Ishikawa (cell line): ENCODE measurements at regions not wholly inside any gene's neighbourhood (a gene's known extent, or its start where the extent isn't known, plus 50 kb on each side); places are given as distances from the start of the nearest gene placed in this dataset.

ENCODE experiments used
- CEBPB ChIP-seq: IDR thresholded peaks from 2 replicates; pipeline ENCODE4 v1.6.1; 2012
- CREB1 ChIP-seq: IDR thresholded peaks from 2 replicates; pipeline ENCODE4 v1.6.1; 2012; ENCODE audit warnings: low read depth
- EGR1 ChIP-seq: IDR thresholded peaks from 2 replicates; pipeline ENCODE4 v1.6.1; 2012
- EP300 ChIP-seq: IDR thresholded peaks from 2 replicates; pipeline ENCODE4 v1.6.1; 2012; ENCODE audit warnings: borderline replicate concordance
- FOXM1 ChIP-seq: IDR thresholded peaks from 2 replicates; pipeline ENCODE4 v1.6.1; 2012; ENCODE audit warnings: low read depth, borderline replicate concordance
- NFIC ChIP-seq: IDR thresholded peaks from 2 replicates; pipeline ENCODE4 v1.6.1; 2012
- RAD21 ChIP-seq: IDR thresholded peaks from 2 replicates; pipeline ENCODE4 v1.6.1; 2012; ENCODE audit warnings: low read depth
- TAF1 ChIP-seq: IDR thresholded peaks from 2 replicates; pipeline ENCODE4 v1.6.1; 2012; ENCODE audit warnings: low read depth, mild to moderate bottlenecking
- TCF12 ChIP-seq: IDR thresholded peaks from 2 replicates; pipeline ENCODE4 v1.6.1; 2012; ENCODE audit warnings: low read depth
- TEAD4 ChIP-seq: IDR thresholded peaks from 2 replicates; pipeline ENCODE4 v1.6.1; 2012
- YY1 ChIP-seq: IDR thresholded peaks from 2 replicates; pipeline ENCODE4 v1.6.1; 2012; ENCODE audit warnings: low read depth
- ZBTB7A ChIP-seq: IDR thresholded peaks from 2 replicates; pipeline ENCODE4 v1.6.1; 2012; ENCODE audit warnings: low read depth
- TF ChIP-seq, protein P1 (sequence below): IDR thresholded peaks from 2 replicates; pipeline ENCODE4 v1.6.1; 2012
- TF ChIP-seq, protein P2 (sequence below): IDR thresholded peaks from 2 replicates; pipeline ENCODE4 v1.6.1; 2012
- TF ChIP-seq, protein P3 (sequence below): IDR thresholded peaks from 2 replicates; pipeline ENCODE4 v1.6.1; 2012; ENCODE audit warnings: low read depth, mild to moderate bottlenecking

DNA sequence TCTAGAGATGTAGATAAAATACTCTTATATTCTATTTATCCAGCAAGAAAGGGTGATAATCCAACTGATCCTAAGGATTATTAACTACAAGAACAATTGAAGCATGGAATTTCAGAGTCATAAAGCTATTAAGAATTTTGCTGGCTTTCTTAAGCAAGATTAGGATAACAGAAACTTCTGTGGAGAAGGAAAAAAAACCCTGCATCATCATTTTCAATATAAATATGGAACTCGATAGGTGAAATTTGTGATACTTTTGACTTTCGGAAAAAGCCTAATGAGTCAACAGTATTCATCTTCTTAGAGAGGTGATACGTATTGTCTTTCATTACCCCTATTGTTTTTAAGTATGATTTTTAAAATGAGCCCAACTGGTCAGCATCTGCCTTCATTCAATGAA, 593.3 kb downstream of the CPS1 start:
- no peak for TF ChIP-seq YY1

DNA sequence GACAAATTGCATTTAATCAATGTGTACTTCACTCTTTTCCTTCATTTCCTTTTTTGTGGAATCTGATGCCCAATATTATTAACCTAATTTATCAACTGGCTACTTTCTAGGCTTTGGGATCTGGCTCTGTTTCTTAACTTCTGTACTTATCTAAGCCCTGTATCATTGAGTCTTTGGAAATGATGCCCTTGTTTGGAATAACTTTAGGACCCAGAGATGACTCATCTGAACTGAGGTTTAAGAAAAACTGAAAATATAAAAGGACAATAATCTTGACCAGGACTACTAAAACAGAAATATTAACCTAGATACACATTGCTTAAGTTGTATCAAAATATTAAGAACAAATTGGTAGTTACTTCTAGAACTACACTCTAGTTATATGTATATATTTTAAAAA, 600.8 kb downstream of the CPS1 start:
- TF ChIP-seq TCF12 (no peak), TEAD4 (no peak), NFIC (no peak), CREB1 (no peak), FOXM1 (no peak), TAF1 (no peak), YY1 (no peak), CEBPB (no peak), EP300 (no peak), RAD21 (no peak), EGR1 (no peak), ZBTB7A (no peak)
- TF ChIP-seq, protein P1, sequence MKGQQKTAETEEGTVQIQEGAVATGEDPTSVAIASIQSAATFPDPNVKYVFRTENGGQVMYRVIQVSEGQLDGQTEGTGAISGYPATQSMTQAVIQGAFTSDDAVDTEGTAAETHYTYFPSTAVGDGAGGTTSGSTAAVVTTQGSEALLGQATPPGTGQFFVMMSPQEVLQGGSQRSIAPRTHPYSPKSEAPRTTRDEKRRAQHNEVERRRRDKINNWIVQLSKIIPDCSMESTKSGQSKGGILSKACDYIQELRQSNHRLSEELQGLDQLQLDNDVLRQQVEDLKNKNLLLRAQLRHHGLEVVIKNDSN: no peak
- TF ChIP-seq, protein P2, sequence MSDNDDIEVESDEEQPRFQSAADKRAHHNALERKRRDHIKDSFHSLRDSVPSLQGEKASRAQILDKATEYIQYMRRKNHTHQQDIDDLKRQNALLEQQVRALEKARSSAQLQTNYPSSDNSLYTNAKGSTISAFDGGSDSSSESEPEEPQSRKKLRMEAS: no peak
- TF ChIP-seq, protein P3, sequence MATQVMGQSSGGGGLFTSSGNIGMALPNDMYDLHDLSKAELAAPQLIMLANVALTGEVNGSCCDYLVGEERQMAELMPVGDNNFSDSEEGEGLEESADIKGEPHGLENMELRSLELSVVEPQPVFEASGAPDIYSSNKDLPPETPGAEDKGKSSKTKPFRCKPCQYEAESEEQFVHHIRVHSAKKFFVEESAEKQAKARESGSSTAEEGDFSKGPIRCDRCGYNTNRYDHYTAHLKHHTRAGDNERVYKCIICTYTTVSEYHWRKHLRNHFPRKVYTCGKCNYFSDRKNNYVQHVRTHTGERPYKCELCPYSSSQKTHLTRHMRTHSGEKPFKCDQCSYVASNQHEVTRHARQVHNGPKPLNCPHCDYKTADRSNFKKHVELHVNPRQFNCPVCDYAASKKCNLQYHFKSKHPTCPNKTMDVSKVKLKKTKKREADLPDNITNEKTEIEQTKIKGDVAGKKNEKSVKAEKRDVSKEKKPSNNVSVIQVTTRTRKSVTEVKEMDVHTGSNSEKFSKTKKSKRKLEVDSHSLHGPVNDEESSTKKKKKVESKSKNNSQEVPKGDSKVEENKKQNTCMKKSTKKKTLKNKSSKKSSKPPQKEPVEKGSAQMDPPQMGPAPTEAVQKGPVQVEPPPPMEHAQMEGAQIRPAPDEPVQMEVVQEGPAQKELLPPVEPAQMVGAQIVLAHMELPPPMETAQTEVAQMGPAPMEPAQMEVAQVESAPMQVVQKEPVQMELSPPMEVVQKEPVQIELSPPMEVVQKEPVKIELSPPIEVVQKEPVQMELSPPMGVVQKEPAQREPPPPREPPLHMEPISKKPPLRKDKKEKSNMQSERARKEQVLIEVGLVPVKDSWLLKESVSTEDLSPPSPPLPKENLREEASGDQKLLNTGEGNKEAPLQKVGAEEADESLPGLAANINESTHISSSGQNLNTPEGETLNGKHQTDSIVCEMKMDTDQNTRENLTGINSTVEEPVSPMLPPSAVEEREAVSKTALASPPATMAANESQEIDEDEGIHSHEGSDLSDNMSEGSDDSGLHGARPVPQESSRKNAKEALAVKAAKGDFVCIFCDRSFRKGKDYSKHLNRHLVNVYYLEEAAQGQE: no peak

DNA sequence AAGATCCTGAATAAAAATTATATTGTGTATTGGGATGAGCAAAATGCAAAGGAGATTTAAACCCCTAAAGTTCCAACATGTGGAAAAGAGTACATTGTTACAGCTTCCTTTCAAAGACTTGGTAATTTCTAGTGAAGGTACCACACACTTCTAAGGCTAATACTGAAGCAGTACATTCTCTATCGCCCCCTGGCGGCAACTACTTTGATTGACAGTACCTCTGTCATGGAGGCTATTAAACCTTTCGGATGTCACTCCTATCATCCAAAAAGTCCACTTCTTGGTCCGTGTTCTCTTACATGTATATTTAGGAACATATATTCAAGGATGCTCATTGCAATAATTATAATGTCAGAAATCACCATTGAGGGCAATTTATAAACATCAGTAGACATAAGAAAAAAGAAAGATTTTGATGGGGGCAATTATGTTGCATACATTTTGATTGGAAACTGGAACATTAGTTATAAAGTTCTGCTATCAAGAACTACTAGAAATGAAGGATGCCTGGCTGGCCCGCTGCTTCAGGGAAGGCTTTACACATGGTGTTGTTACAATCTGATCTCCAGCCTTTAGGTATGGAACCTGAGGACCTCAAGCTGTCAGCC, 601.6 kb downstream of the CPS1 start:
- peak; percentile 61 for TF ChIP-seq RAD21
- TF ChIP-seq NFIC: no peak

DNA sequence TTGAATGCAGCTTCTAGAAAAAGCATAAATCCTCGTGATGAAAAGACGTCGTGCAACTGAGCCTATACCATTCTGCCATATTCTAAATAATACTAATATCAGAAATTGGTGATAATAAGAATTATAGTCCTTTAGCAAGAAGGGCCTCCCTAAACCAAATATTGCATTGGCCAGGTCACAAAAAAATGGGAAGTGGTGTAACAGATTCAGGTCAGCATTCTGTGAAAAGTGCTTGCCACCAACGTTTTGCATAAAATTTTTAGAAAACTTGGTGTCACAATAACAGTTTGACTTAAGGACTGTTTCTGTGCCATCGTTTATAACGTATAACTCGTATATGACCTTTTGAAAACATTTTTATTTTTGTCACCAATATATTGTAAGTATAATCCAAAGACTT, 603.6 kb downstream of the CPS1 start:
- no peak for TF ChIP-seq RAD21
- TF ChIP-seq, protein P1: no peak

DNA sequence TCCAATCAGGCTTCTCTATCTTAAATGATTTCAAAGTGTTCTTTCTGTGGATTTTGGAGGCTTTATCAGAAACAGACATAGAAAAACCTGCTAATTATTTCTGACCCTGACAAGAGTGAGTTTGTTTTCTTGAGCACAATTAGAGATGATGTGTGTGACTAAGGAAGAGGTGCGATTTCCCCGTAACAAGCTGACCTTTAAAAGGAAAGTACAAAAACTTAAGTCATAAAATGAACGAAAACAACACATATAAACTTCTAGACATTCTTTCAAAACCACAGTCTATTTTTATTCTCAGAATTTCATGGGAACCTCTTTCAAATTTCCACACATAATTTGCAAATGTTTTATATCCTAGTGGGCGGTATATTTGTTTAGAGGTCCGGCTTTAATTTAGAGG, 604.8 kb downstream of the CPS1 start:
- TF ChIP-seq, protein P1: no peak
- TF ChIP-seq CEBPB: no peak
- no peak for TF ChIP-seq ZBTB7A
- no peak for TF ChIP-seq EP300
- no peak for TF ChIP-seq NFIC
- TF ChIP-seq FOXM1: no peak
- TF ChIP-seq EGR1: no peak
- TF ChIP-seq, protein P2: no peak
- TF ChIP-seq, protein P3: no peak
- no peak for TF ChIP-seq CREB1
- TF ChIP-seq TAF1: no peak
- no peak for TF ChIP-seq RAD21
- TF ChIP-seq YY1: no peak
- TF ChIP-seq TCF12: no peak
- no peak for TF ChIP-seq TEAD4

DNA sequence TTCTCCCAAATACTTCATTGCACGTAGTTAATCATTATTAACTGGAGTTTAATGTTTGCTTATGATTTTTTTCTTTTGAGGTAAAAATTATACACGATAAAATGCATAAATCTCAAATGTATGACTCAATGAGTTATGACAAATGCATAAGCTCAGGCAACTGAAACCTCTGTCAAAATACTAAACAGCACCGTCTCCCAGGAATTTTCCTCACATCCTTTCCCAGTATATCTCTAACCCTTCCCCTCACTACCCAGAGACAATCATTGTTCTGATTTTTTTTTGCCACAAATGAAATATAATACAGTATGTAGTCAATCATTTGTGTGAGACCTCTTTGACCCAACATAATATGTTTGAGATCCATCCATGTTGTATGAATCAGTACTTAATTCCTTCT, 606.5 kb downstream of the CPS1 start:
- TF ChIP-seq CREB1 (no peak), NFIC (no peak), FOXM1 (no peak), RAD21 (no peak), TCF12 (no peak), ZBTB7A (no peak), EGR1 (no peak), EP300 (no peak), CEBPB (no peak), YY1 (no peak), TEAD4 (no peak), TAF1 (no peak)
- TF ChIP-seq, protein P1: no peak
- TF ChIP-seq, protein P2: no peak
- TF ChIP-seq, protein P3: no peak
